Forelimb muscle (tissue), 1 donor: ENCODE measurements at regions not wholly inside any gene's neighbourhood (a gene's known extent, or its start where the extent isn't known, plus 50 kb on each side); places are given as distances from the start of the nearest gene placed in this dataset.
"Not testable (repeated sequence)": the region's sequence is repeated elsewhere in the genome, so short reads cannot be mapped to it uniquely, and the experiment has no call there.

Experiments used
- DNase-seq: peaks from one replicate; pipeline ENCODE4 v3.0.0-alpha.2; 2013; ENCODE audit warnings: low read depth

GRCh38 chr3:18734309-18734708 lies 309.2 kb upstream of the SATB1 start:
- DNase-seq = no peak

GRCh38 chr3:18732474-18732873 lies 307.3 kb upstream of the SATB1 start:
- no peak for DNase-seq

GRCh38 chr3:18730491-18730890 lies 305.4 kb upstream of the SATB1 start:
- no peak for DNase-seq

GRCh38 chr3:18729671-18730070 lies 304.5 kb upstream of the SATB1 start:
- no peak for DNase-seq

GRCh38 chr3:18725668-18726407 lies 300.7 kb upstream of the SATB1 start:
- no peak for DNase-seq

GRCh38 chr3:18724456-18724855 lies 299.3 kb upstream of the SATB1 start:
- no peak for DNase-seq

- DNase-seq = no peak
Observed at GRCh38 chr3:18723206-18723810, 298.2 kb upstream of the SATB1 start.

- DNase-seq = no peak
Observed at GRCh38 chr3:18720543-18720942, 295.4 kb upstream of the SATB1 start.

GRCh38 chr3:18717598-18717997 lies 292.5 kb upstream of the SATB1 start:
- DNase-seq = no peak

GRCh38 chr3:18716821-18717220 lies 291.7 kb upstream of the SATB1 start:
- DNase-seq = no peak

GRCh38 chr3:18716101-18716500 lies 291.0 kb upstream of the SATB1 start:
- no peak for DNase-seq

GRCh38 chr3:18715208-18715607 lies 290.1 kb upstream of the SATB1 start:
- DNase-seq = no peak

GRCh38 chr3:18713577-18713951 lies 288.4 kb upstream of the SATB1 start:
- DNase-seq = no peak

- DNase-seq = no peak
Observed at GRCh38 chr3:18712713-18713576, 287.8 kb upstream of the SATB1 start.

- DNase-seq = no peak
Observed at GRCh38 chr3:18704326-18704725, 279.2 kb upstream of the SATB1 start.

GRCh38 chr3:18703798-18704197 lies 278.7 kb upstream of the SATB1 start:
- DNase-seq = no peak

- not testable (repeated sequence) for DNase-seq
Observed at GRCh38 chr3:18693588-18694329, 268.6 kb upstream of the SATB1 start.

GRCh38 chr3:18687286-18687685 lies 262.1 kb upstream of the SATB1 start:
- no peak for DNase-seq

GRCh38 chr3:18683900-18684299 lies 258.8 kb upstream of the SATB1 start:
- DNase-seq = no peak

GRCh38 chr3:18681818-18682345 lies 256.7 kb upstream of the SATB1 start:
- DNase-seq = no peak

GRCh38 chr3:18680758-18681157 lies 255.6 kb upstream of the SATB1 start:
- no peak for DNase-seq

GRCh38 chr3:18679238-18679637 lies 254.1 kb upstream of the SATB1 start:
- DNase-seq = no peak
